ENCODE measurements at regions not wholly inside any gene's neighbourhood (a gene's known extent, or its start where the extent isn't known, plus 50 kb on each side); places are given as distances from the start of the nearest gene placed in this dataset.

GRCh38 chr1:17978016-17978415, 129.6 kb upstream of the IGSF21 start:
- WGBS, 2 donors (ENCODE audit: extremely low coverage in 2 of 2, insufficient read length in 2 of 2, insufficient replicate concordance in 1 of 2) = no CpG with 5 or more reads among the region's 3 CpGs
- H3K14ac ChIP-seq (ENCODE audit: low read length) = no peak overlapping the region
- no peak overlapping the region for H3K27ac ChIP-seq (replicated peaks; ENCODE audit: low read length)
- H2BK12ac ChIP-seq (ENCODE audit: low read length) = no peak overlapping the region
- no peak for DNase-seq (ENCODE audit: low spot score)
- H3K9ac ChIP-seq (ENCODE audit: low read depth, low read length, poor library complexity) = no peak overlapping the region
- H3K36me3 ChIP-seq (replicated peaks in 1 of 2; ENCODE audit: control insufficient read depth in 2 of 2, insufficient read depth in 2 of 2, low read length in 2 of 2) = no peaks in the 10 kb centered on the region
- no peak overlapping the region for H3K4me2 ChIP-seq (ENCODE audit: insufficient read depth, low read length, poor library complexity, severe bottlenecking)
- no peak overlapping the region for H2BK5ac ChIP-seq (ENCODE audit: low read length)
- no peak overlapping the region for H4K91ac ChIP-seq (ENCODE audit: low read depth, low read length, poor library complexity)
- no peak overlapping the region for H3K4me3 ChIP-seq (ENCODE audit: low read length in 2 of 2)
- H2BK15ac ChIP-seq (ENCODE audit: low read length) = no peak overlapping the region
- H3K23ac ChIP-seq (ENCODE audit: low read depth, low read length, poor library complexity) = no peak overlapping the region
- H4K8ac ChIP-seq (ENCODE audit: low read depth, low read length) = no peak overlapping the region
- H3K27me3 ChIP-seq (ENCODE audit: control insufficient read depth in 3 of 3, insufficient read depth in 3 of 3, low read depth in 1 of 3, low read length in 3 of 3) = peaks cover 0 to 10% (median 0%) of the 10 kb centered on the region in 3 experiments
- no peaks in the 10 kb centered on the region for H3K9me3 ChIP-seq (replicated peaks in 1 of 2; ENCODE audit: control insufficient read depth in 2 of 2, insufficient read depth in 1 of 2, low read depth in 1 of 2, low read length in 2 of 2)
- no peak overlapping the region for H2AK5ac ChIP-seq (ENCODE audit: low read depth, low read length)
- H3K79me1 ChIP-seq (ENCODE audit: low read depth, low read length) = no peaks in the 10 kb centered on the region
- H3K4me1 ChIP-seq (ENCODE audit: control insufficient read depth in 2 of 2, insufficient read depth in 1 of 2, low read depth in 1 of 2, low read length in 2 of 2) = peaks cover 0 to 2% of the 10 kb centered on the region in 2 donors
- no peak overlapping the region for H3K4ac ChIP-seq (ENCODE audit: low read length)
- H3K18ac ChIP-seq (ENCODE audit: low read length) = no peak overlapping the region
- H2AFZ ChIP-seq (ENCODE audit: low read length) = no peak overlapping the region
- H2BK120ac ChIP-seq (ENCODE audit: low read depth, low read length) = no peak overlapping the region

- H2BK15ac ChIP-seq (ENCODE audit: low read length) = no peak overlapping the region
- no peak overlapping the region for H3K18ac ChIP-seq (ENCODE audit: low read length)
- no peak overlapping the region for H2AK5ac ChIP-seq (ENCODE audit: low read depth, low read length)
- H3K79me1 ChIP-seq (ENCODE audit: low read depth, low read length) = no peaks in the 10 kb centered on the region
- H4K91ac ChIP-seq (ENCODE audit: low read depth, low read length, poor library complexity) = no peak overlapping the region
- H3K14ac ChIP-seq (ENCODE audit: low read length) = no peak overlapping the region
- H4K8ac ChIP-seq (ENCODE audit: low read depth, low read length) = no peak overlapping the region
- H3K4me1 ChIP-seq (ENCODE audit: control insufficient read depth in 2 of 2, insufficient read depth in 1 of 2, low read depth in 1 of 2, low read length in 2 of 2) = no peaks in the 10 kb centered on the region
- H3K9me3 ChIP-seq (replicated peaks in 1 of 2; ENCODE audit: control insufficient read depth in 2 of 2, insufficient read depth in 1 of 2, low read depth in 1 of 2, low read length in 2 of 2) = no peaks in the 10 kb centered on the region
- no peak overlapping the region for H2BK5ac ChIP-seq (ENCODE audit: low read length)
- WGBS, 2 donors (ENCODE audit: extremely low coverage in 2 of 2, insufficient read length in 2 of 2, insufficient replicate concordance in 1 of 2) = no CpG with 5 or more reads among the region's 6 CpGs
- no peak overlapping the region for H3K9ac ChIP-seq (ENCODE audit: low read depth, low read length, poor library complexity)
- no peak overlapping the region for H3K23ac ChIP-seq (ENCODE audit: low read depth, low read length, poor library complexity)
- H3K36me3 ChIP-seq (replicated peaks in 1 of 2; ENCODE audit: control insufficient read depth in 2 of 2, insufficient read depth in 2 of 2, low read length in 2 of 2) = no peaks in the 10 kb centered on the region
- H3K4ac ChIP-seq (ENCODE audit: low read length) = no peak overlapping the region
- no peak overlapping the region for H3K4me2 ChIP-seq (ENCODE audit: insufficient read depth, low read length, poor library complexity, severe bottlenecking)
- H2BK120ac ChIP-seq (ENCODE audit: low read depth, low read length) = no peak overlapping the region
- H2AFZ ChIP-seq (ENCODE audit: low read length) = no peak overlapping the region
- no peak overlapping the region for H2BK12ac ChIP-seq (ENCODE audit: low read length)
- DNase-seq (ENCODE audit: low spot score) = no peak
- peaks cover 0 to 4% (median 0%) of the 10 kb centered on the region in 3 experiments for H3K27me3 ChIP-seq (ENCODE audit: control insufficient read depth in 3 of 3, insufficient read depth in 3 of 3, low read depth in 1 of 3, low read length in 3 of 3)
- H3K4me3 ChIP-seq (ENCODE audit: low read length in 2 of 2) = no peak overlapping the region
- no peak overlapping the region for H3K27ac ChIP-seq (replicated peaks; ENCODE audit: low read length)
These were observed 127.8 kb upstream of the IGSF21 start for GRCh38 chr1:17979815-17980214.

DNA sequence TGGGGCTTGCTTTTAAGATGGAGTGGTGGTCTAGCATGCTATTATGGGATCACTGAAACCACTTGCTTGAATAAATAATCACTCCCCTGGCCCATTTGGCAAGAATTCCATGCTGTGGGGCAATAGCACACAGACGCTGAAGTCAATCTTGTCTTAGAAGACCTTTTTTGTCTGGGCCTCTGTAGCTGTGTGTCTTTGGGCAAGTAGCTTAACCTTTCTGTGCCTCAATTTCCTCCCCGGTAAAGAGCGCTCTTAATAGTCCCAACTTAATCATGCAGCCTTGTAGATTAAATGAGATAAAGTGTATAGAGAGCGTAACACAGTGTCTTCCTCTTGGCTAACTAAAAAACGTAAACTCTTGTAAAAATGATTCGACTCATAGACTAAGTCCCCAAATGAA, 125.4 kb upstream of the IGSF21 start:
- H3K9me3 ChIP-seq (replicated peaks in 1 of 2; ENCODE audit: control insufficient read depth in 2 of 2, insufficient read depth in 1 of 2, low read depth in 1 of 2, low read length in 2 of 2) = peaks cover 0 to 1% of the 10 kb centered on the region in 2 donors
- H2BK120ac ChIP-seq (ENCODE audit: low read depth, low read length) = no peak overlapping the region
- H3K23ac ChIP-seq (ENCODE audit: low read depth, low read length, poor library complexity) = no peak overlapping the region
- no peak overlapping the region for H4K8ac ChIP-seq (ENCODE audit: low read depth, low read length)
- no peak overlapping the region for H3K4me3 ChIP-seq (ENCODE audit: low read length in 2 of 2)
- no peak overlapping the region for H3K9ac ChIP-seq (ENCODE audit: low read depth, low read length, poor library complexity)
- no peaks in the 10 kb centered on the region for H3K36me3 ChIP-seq (replicated peaks in 1 of 2; ENCODE audit: control insufficient read depth in 2 of 2, insufficient read depth in 2 of 2, low read length in 2 of 2)
- no peak for DNase-seq (ENCODE audit: low spot score)
- no peak overlapping the region for H4K91ac ChIP-seq (ENCODE audit: low read depth, low read length, poor library complexity)
- WGBS, 2 donors (ENCODE audit: extremely low coverage in 2 of 2, insufficient read length in 2 of 2, insufficient replicate concordance in 1 of 2) = no CpG with 5 or more reads among the region's 6 CpGs
- H2BK15ac ChIP-seq (ENCODE audit: low read length) = no peak overlapping the region
- H3K4me2 ChIP-seq (ENCODE audit: insufficient read depth, low read length, poor library complexity, severe bottlenecking) = no peak overlapping the region
- no peak overlapping the region for H3K27ac ChIP-seq (replicated peaks; ENCODE audit: low read length)
- H3K27me3 ChIP-seq (ENCODE audit: control insufficient read depth in 3 of 3, insufficient read depth in 3 of 3, low read depth in 1 of 3, low read length in 3 of 3) = no peaks in the 10 kb centered on the region
- no peaks in the 10 kb centered on the region for H3K79me1 ChIP-seq (ENCODE audit: low read depth, low read length)
- no peak overlapping the region for H2AFZ ChIP-seq (ENCODE audit: low read length)
- H2BK5ac ChIP-seq (ENCODE audit: low read length) = no peak overlapping the region
- H3K4ac ChIP-seq (ENCODE audit: low read length) = no peak overlapping the region
- no peak overlapping the region for H3K14ac ChIP-seq (ENCODE audit: low read length)
- no peak overlapping the region for H2AK5ac ChIP-seq (ENCODE audit: low read depth, low read length)
- no peaks in the 10 kb centered on the region for H3K4me1 ChIP-seq (ENCODE audit: control insufficient read depth in 2 of 2, insufficient read depth in 1 of 2, low read depth in 1 of 2, low read length in 2 of 2)
- no peak overlapping the region for H3K18ac ChIP-seq (ENCODE audit: low read length)
- H2BK12ac ChIP-seq (ENCODE audit: low read length) = no peak overlapping the region

- no peak overlapping the region for H2BK5ac ChIP-seq (ENCODE audit: low read length)
- H3K18ac ChIP-seq (ENCODE audit: low read length) = no peak overlapping the region
- no peaks in the 10 kb centered on the region for H3K4me1 ChIP-seq (ENCODE audit: control insufficient read depth in 2 of 2, insufficient read depth in 1 of 2, low read depth in 1 of 2, low read length in 2 of 2)
- H2BK15ac ChIP-seq (ENCODE audit: low read length) = no peak overlapping the region
- H4K8ac ChIP-seq (ENCODE audit: low read depth, low read length) = no peak overlapping the region
- no peak overlapping the region for H2BK120ac ChIP-seq (ENCODE audit: low read depth, low read length)
- no peak overlapping the region for H3K9ac ChIP-seq (ENCODE audit: low read depth, low read length, poor library complexity)
- no peak overlapping the region for H3K23ac ChIP-seq (ENCODE audit: low read depth, low read length, poor library complexity)
- H3K4ac ChIP-seq (ENCODE audit: low read length) = no peak overlapping the region
- H3K27ac ChIP-seq (replicated peaks; ENCODE audit: low read length) = no peak overlapping the region
- no peak overlapping the region for H2BK12ac ChIP-seq (ENCODE audit: low read length)
- H3K79me1 ChIP-seq (ENCODE audit: low read depth, low read length) = no peaks in the 10 kb centered on the region
- DNase-seq (ENCODE audit: low spot score) = peak; percentile 39
- H3K36me3 ChIP-seq (replicated peaks in 1 of 2; ENCODE audit: control insufficient read depth in 2 of 2, insufficient read depth in 2 of 2, low read length in 2 of 2) = no peaks in the 10 kb centered on the region
- H3K9me3 ChIP-seq (replicated peaks in 1 of 2; ENCODE audit: control insufficient read depth in 2 of 2, insufficient read depth in 1 of 2, low read depth in 1 of 2, low read length in 2 of 2) = peaks cover 0 to 1% of the 10 kb centered on the region in 2 donors
- H2AFZ ChIP-seq (ENCODE audit: low read length) = no peak overlapping the region
- H3K14ac ChIP-seq (ENCODE audit: low read length) = no peak overlapping the region
- no peak overlapping the region for H2AK5ac ChIP-seq (ENCODE audit: low read depth, low read length)
- H3K27me3 ChIP-seq (ENCODE audit: control insufficient read depth in 3 of 3, insufficient read depth in 3 of 3, low read depth in 1 of 3, low read length in 3 of 3) = no peaks in the 10 kb centered on the region
- no peak overlapping the region for H4K91ac ChIP-seq (ENCODE audit: low read depth, low read length, poor library complexity)
- H3K4me3 ChIP-seq (ENCODE audit: low read length in 2 of 2) = no peak overlapping the region
- H3K4me2 ChIP-seq (ENCODE audit: insufficient read depth, low read length, poor library complexity, severe bottlenecking) = no peak overlapping the region
- WGBS, 2 donors (ENCODE audit: extremely low coverage in 2 of 2, insufficient read length in 2 of 2, insufficient replicate concordance in 1 of 2) = no CpG with 5 or more reads among the region's 9 CpGs
These were observed 123.0 kb upstream of the IGSF21 start for GRCh38 chr1:17984583-17984982.
